ENCODE measurements at regions not wholly inside any gene's neighbourhood (a gene's known extent, or its start where the extent isn't known, plus 50 kb on each side); places are given as distances from the start of the nearest gene placed in this dataset.

DNA sequence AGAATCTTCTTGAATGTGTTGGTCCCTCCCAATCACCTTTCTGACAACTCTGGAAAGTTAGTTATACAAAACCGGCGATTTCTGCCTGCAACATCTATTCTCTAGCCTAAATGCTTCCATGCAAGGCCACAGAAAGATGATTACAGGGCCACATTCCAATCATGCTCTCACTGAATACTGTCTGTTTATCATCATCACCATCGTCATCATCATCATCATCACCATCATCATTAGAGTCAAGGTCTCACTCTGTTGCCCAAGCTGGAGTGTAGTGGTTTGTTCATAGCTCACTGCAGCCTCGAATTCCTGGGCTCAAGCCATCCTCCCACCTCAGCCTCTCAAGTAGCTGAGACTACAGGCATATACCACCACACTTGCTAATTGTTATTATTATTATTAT, 521.2 kb upstream of the DAB1 start:
- TF ChIP-seq FOXM1 (IDR thresholded peaks at IDR 0.05; ENCODE audit: borderline replicate concordance, low read depth) (no peak), TCF12 (IDR thresholded peaks at IDR 0.05; ENCODE audit: low read depth) (no peak), ZBTB7A (IDR thresholded peaks at IDR 0.05; ENCODE audit: low read depth) (no peak), RAD21 (IDR thresholded peaks at IDR 0.05; ENCODE audit: low read depth) (no peak), TEAD4 (IDR thresholded peaks at IDR 0.05) (no peak), EP300 (IDR thresholded peaks at IDR 0.05; ENCODE audit: borderline replicate concordance) (no peak), YY1 (IDR thresholded peaks at IDR 0.05; ENCODE audit: low read depth) (no peak), TAF1 (IDR thresholded peaks at IDR 0.05; ENCODE audit: low read depth) (no peak), NFIC (IDR thresholded peaks at IDR 0.05) (no peak), EGR1 (IDR thresholded peaks at IDR 0.05) (no peak), CEBPB (IDR thresholded peaks at IDR 0.05) (no peak)
- TF ChIP-seq, protein P1, sequence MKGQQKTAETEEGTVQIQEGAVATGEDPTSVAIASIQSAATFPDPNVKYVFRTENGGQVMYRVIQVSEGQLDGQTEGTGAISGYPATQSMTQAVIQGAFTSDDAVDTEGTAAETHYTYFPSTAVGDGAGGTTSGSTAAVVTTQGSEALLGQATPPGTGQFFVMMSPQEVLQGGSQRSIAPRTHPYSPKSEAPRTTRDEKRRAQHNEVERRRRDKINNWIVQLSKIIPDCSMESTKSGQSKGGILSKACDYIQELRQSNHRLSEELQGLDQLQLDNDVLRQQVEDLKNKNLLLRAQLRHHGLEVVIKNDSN (IDR thresholded peaks at IDR 0.05), result no peak
- TF ChIP-seq, protein P2, sequence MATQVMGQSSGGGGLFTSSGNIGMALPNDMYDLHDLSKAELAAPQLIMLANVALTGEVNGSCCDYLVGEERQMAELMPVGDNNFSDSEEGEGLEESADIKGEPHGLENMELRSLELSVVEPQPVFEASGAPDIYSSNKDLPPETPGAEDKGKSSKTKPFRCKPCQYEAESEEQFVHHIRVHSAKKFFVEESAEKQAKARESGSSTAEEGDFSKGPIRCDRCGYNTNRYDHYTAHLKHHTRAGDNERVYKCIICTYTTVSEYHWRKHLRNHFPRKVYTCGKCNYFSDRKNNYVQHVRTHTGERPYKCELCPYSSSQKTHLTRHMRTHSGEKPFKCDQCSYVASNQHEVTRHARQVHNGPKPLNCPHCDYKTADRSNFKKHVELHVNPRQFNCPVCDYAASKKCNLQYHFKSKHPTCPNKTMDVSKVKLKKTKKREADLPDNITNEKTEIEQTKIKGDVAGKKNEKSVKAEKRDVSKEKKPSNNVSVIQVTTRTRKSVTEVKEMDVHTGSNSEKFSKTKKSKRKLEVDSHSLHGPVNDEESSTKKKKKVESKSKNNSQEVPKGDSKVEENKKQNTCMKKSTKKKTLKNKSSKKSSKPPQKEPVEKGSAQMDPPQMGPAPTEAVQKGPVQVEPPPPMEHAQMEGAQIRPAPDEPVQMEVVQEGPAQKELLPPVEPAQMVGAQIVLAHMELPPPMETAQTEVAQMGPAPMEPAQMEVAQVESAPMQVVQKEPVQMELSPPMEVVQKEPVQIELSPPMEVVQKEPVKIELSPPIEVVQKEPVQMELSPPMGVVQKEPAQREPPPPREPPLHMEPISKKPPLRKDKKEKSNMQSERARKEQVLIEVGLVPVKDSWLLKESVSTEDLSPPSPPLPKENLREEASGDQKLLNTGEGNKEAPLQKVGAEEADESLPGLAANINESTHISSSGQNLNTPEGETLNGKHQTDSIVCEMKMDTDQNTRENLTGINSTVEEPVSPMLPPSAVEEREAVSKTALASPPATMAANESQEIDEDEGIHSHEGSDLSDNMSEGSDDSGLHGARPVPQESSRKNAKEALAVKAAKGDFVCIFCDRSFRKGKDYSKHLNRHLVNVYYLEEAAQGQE (IDR thresholded peaks at IDR 0.05; ENCODE audit: low read depth), result no peak
- TF ChIP-seq, protein P3, sequence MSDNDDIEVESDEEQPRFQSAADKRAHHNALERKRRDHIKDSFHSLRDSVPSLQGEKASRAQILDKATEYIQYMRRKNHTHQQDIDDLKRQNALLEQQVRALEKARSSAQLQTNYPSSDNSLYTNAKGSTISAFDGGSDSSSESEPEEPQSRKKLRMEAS (IDR thresholded peaks at IDR 0.05), result no peak

DNA sequence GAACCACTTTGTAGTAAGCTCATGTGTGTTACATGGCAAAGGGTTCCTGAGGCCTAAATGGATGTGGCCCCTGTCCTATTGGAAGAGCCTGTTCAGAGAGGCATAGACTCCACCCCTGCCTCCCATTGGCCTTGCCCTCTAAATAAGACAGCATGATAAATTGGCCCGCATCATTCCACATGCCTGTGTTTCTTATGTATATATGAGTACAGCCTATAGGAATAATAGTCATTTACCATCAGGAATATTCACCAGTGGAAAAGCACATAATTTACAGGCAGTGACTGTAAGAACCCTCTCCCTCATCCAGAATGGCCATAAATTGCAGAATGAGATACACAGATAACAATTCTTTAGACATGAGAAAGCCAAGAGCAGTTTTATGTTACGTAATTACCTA, 519.5 kb upstream of the DAB1 start:
- TF ChIP-seq CEBPB (IDR thresholded peaks at IDR 0.05) (no peak), NFIC (IDR thresholded peaks at IDR 0.05) (no peak), YY1 (IDR thresholded peaks at IDR 0.05; ENCODE audit: low read depth) (no peak), TCF12 (IDR thresholded peaks at IDR 0.05; ENCODE audit: low read depth) (no peak), EP300 (IDR thresholded peaks at IDR 0.05; ENCODE audit: borderline replicate concordance) (no peak), TEAD4 (IDR thresholded peaks at IDR 0.05) (no peak), CREB1 (IDR thresholded peaks at IDR 0.05; ENCODE audit: low read depth) (no peak), TAF1 (IDR thresholded peaks at IDR 0.05; ENCODE audit: low read depth) (no peak), FOXM1 (IDR thresholded peaks at IDR 0.05; ENCODE audit: borderline replicate concordance, low read depth) (no peak), RAD21 (IDR thresholded peaks at IDR 0.05; ENCODE audit: low read depth) (no peak), ZBTB7A (IDR thresholded peaks at IDR 0.05; ENCODE audit: low read depth) (no peak)
- TF ChIP-seq, protein P2 (IDR thresholded peaks at IDR 0.05; ENCODE audit: low read depth), result no peak
- TF ChIP-seq, protein P1 (IDR thresholded peaks at IDR 0.05), result no peak
- TF ChIP-seq, protein P3 (IDR thresholded peaks at IDR 0.05), result no peak

DNA sequence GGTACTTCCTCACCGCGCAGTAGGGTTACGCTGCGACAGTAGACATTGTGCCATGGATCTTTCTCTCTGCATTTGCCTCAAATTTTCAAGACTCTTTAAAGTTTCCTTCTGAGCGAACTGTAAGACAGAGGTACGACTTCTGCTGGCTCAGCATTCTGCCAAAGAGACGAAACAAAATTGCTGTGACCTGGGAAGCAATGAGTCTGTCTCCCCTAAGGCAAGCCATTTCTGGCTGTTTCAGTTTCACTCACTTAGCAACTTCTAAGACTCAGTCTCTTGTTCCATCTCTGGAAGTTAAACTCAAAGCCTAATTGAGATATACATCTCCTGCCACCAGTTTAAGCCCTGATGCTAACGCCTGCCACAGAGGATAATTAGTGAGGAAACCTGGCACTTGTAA, 510.9 kb upstream of the DAB1 start:
- TF ChIP-seq ZBTB7A (IDR thresholded peaks at IDR 0.05; ENCODE audit: low read depth) (no peak), TEAD4 (IDR thresholded peaks at IDR 0.05) (no peak), CREB1 (IDR thresholded peaks at IDR 0.05; ENCODE audit: low read depth) (no peak), YY1 (IDR thresholded peaks at IDR 0.05; ENCODE audit: low read depth) (no peak), NFIC (IDR thresholded peaks at IDR 0.05) (no peak), EP300 (IDR thresholded peaks at IDR 0.05; ENCODE audit: borderline replicate concordance) (no peak), TAF1 (IDR thresholded peaks at IDR 0.05; ENCODE audit: low read depth) (no peak), RAD21 (IDR thresholded peaks at IDR 0.05; ENCODE audit: low read depth) (no peak), FOXM1 (IDR thresholded peaks at IDR 0.05; ENCODE audit: borderline replicate concordance, low read depth) (no peak), CEBPB (IDR thresholded peaks at IDR 0.05) (no peak), EGR1 (IDR thresholded peaks at IDR 0.05) (no peak)

DNA sequence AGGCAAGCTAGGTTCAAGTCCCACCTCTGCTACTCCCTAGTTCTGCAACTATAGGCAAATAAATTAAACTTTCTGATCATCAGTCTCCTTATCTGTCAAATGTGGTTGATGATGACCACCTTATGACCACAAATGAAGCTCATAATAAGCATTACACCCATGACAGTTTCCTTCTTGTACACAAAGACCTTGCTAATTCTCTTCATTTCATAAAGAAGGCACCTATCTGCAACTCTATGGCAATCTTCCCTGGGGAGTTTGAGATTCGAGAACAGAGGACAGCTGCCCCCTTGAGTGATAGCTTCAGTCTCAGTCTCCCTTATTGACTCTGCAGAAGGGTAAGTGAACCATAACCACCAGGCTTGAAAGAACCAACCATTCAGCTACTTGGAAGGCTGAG, 503.1 kb upstream of the DAB1 start:
- TF ChIP-seq RAD21 (IDR thresholded peaks at IDR 0.05; ENCODE audit: low read depth) (no peak), FOXM1 (IDR thresholded peaks at IDR 0.05; ENCODE audit: borderline replicate concordance, low read depth) (no peak)

DNA sequence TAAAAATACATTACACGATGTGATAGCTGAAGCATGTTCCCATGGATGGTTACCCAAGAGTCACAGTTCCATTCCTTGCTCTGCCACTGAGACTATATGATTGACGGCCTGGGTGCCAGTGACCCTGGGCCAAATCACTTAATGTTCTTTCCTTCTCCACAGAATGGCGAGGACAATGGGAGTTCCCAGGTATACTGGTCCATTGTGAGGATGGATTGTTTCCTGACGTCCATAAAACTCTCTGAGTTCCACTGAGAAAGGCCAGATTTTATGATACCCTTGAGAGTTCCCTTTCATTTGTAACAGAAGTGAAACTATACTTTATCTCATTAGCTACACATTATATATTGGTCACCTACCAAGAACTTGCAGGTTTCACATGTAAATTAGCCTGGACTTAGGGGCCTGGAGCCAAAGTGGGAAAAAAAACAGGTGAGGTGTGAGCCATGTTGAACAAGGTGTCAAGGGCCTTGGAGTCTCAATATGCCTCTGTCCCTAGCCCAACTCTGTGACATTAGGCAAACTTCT, 502.2 kb upstream of the DAB1 start:
- TF ChIP-seq, protein P3 (IDR thresholded peaks at IDR 0.05), result no peak
- no peak for TF ChIP-seq TEAD4 (IDR thresholded peaks at IDR 0.05)
- TF ChIP-seq TCF12 (IDR thresholded peaks at IDR 0.05; ENCODE audit: low read depth), result no peak
- TF ChIP-seq ZBTB7A (IDR thresholded peaks at IDR 0.05; ENCODE audit: low read depth), result no peak
- TF ChIP-seq YY1 (IDR thresholded peaks at IDR 0.05; ENCODE audit: low read depth), result no peak
- TF ChIP-seq, protein P1 (IDR thresholded peaks at IDR 0.05), result no peak
- no peak for TF ChIP-seq FOXM1 (IDR thresholded peaks at IDR 0.05; ENCODE audit: borderline replicate concordance, low read depth)
- TF ChIP-seq, protein P2 (IDR thresholded peaks at IDR 0.05; ENCODE audit: low read depth), result no peak
- TF ChIP-seq NFIC (IDR thresholded peaks at IDR 0.05), result no peak
- TF ChIP-seq RAD21 (IDR thresholded peaks at IDR 0.05; ENCODE audit: low read depth), result no peak
- no peak for TF ChIP-seq TAF1 (IDR thresholded peaks at IDR 0.05; ENCODE audit: low read depth)
- no peak for TF ChIP-seq CEBPB (IDR thresholded peaks at IDR 0.05)
- no peak for TF ChIP-seq EGR1 (IDR thresholded peaks at IDR 0.05)
- no peak for TF ChIP-seq EP300 (IDR thresholded peaks at IDR 0.05; ENCODE audit: borderline replicate concordance)

Measured in Ishikawa (cell line).